ENCODE measurements at regions not wholly inside any gene's neighbourhood (a gene's known extent, or its start where the extent isn't known, plus 50 kb on each side); places are given as distances from the start of the nearest gene placed in this dataset.

DNA sequence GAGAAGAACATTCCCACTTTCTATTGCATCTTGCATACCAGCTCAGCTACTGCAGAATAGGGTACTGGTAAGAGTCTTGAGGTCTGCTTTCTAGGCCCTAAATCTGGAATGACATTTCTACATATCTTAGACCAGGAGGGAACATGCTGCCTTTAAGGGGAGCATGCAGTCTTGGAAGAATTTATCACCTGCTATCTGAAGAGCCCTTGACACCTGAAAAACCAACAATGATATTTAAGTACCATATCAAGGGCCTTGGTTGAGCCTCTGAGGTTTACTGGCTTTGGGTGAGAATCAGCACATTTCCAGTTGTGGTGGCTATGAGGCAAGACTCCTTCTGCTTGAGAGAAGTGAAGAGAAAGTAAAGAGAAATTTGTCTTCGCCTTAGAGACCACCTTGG is 436.8 kb upstream of the SPANXN1 start (continued):
- TF ChIP-seq, protein P1, sequence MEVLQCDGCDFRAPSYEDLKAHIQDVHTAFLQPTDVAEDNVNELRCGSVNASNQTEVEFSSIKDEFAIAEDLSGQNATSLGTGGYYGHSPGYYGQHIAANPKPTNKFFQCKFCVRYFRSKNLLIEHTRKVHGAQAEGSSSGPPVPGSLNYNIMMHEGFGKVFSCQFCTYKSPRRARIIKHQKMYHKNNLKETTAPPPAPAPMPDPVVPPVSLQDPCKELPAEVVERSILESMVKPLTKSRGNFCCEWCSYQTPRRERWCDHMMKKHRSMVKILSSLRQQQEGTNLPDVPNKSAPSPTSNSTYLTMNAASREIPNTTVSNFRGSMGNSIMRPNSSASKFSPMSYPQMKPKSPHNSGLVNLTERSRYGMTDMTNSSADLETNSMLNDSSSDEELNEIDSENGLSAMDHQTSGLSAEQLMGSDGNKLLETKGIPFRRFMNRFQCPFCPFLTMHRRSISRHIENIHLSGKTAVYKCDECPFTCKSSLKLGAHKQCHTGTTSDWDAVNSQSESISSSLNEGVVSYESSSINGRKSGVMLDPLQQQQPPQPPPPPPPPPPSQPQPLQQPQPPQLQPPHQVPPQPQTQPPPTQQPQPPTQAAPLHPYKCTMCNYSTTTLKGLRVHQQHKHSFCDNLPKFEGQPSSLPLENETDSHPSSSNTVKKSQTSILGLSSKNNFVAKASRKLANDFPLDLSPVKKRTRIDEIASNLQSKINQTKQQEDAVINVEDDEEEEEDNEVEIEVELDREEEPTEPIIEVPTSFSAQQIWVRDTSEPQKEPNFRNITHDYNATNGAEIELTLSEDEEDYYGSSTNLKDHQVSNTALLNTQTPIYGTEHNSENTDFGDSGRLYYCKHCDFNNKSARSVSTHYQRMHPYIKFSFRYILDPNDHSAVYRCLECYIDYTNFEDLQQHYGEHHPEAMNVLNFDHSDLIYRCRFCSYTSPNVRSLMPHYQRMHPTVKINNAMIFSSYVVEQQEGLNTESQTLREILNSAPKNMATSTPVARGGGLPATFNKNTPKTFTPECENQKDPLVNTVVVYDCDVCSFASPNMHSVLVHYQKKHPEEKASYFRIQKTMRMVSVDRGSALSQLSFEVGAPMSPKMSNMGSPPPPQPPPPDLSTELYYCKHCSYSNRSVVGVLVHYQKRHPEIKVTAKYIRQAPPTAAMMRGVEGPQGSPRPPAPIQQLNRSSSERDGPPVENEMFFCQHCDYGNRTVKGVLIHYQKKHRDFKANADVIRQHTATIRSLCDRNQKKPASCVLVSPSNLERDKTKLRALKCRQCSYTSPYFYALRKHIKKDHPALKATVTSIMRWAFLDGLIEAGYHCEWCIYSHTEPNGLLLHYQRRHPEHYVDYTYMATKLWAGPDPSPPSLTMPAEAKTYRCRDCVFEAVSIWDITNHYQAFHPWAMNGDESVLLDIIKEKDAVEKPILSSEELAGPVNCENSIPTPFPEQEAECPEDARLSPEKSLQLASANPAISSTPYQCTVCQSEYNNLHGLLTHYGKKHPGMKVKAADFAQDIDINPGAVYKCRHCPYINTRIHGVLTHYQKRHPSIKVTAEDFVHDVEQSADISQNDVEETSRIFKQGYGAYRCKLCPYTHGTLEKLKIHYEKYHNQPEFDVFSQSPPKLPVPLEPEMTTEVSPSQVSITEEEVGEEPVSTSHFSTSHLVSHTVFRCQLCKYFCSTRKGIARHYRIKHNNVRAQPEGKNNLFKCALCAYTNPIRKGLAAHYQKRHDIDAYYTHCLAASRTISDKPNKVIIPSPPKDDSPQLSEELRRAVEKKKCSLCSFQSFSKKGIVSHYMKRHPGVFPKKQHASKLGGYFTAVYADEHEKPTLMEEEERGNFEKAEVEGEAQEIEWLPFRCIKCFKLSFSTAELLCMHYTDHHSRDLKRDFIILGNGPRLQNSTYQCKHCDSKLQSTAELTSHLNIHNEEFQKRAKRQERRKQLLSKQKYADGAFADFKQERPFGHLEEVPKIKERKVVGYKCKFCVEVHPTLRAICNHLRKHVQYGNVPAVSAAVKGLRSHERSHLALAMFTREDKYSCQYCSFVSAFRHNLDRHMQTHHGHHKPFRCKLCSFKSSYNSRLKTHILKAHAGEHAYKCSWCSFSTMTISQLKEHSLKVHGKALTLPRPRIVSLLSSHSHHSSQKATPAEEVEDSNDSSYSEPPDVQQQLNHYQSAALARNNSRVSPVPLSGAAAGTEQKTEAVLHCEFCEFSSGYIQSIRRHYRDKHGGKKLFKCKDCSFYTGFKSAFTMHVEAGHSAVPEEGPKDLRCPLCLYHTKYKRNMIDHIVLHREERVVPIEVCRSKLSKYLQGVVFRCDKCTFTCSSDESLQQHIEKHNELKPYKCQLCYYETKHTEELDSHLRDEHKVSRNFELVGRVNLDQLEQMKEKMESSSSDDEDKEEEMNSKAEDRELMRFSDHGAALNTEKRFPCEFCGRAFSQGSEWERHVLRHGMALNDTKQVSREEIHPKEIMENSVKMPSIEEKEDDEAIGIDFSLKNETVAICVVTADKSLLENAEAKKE (CRISPR knock-in tag; IDR thresholded peaks at IDR 0.05) = no peak
- no peak for TF ChIP-seq EZH2 (IDR thresholded peaks at IDR 0.05; ENCODE audit: low read depth, unreplicated experiment)
- TF ChIP-seq JUNB (IDR thresholded peaks at IDR 0.05; ENCODE audit: unreplicated experiment) = no peak
- no peak for TF ChIP-seq ZNF114 (CRISPR knock-in tag; IDR thresholded peaks at IDR 0.05)
- TF ChIP-seq STAT1 (IDR thresholded peaks at IDR 0.05; ENCODE audit: unreplicated experiment) = no peak
- no peak for TF ChIP-seq CREB1 (CRISPR knock-in tag; IDR thresholded peaks at IDR 0.05; ENCODE audit: low read depth)
- TF ChIP-seq POLR2AphosphoS5 (IDR thresholded peaks at IDR 0.05; ENCODE audit: low read depth) = no peak
- TF ChIP-seq NANOG (IDR thresholded peaks at IDR 0.05; ENCODE audit: borderline replicate concordance) = no peak

GRCh38 chrX:144819406-144819805 is 427.9 kb upstream of the SPANXN1 start:
- Mint-ChIP-seq H3K27ac (no peak overlapping the region), H3K27me3 (ENCODE audit: insufficient read depth, low read depth, poor library complexity) (no peaks in the 10 kb centered on the region)
- no peak for TF ChIP-seq STAT1 (IDR thresholded peaks at IDR 0.05; ENCODE audit: unreplicated experiment)
- TF ChIP-seq ZNF331 (CRISPR knock-in tag; IDR thresholded peaks at IDR 0.05; ENCODE audit: low read depth) = no peak
- TF ChIP-seq, protein P1 (CRISPR knock-in tag; IDR thresholded peaks at IDR 0.05) = no peak

More at GRCh38 chrX:144819406-144819805, 427.9 kb upstream of the SPANXN1 start:
- Histone ChIP-seq H3K27me3 (ENCODE audit: insufficient read depth) (no peaks in the 10 kb centered on the region), H3K79me2 (replicated peaks; ENCODE audit: insufficient read depth) (no peaks in the 10 kb centered on the region), H4K20me1 (replicated peaks; ENCODE audit: insufficient read depth) (no peaks in the 10 kb centered on the region), H3K4me1 (ENCODE audit: insufficient read depth) (no peaks in the 10 kb centered on the region), H3K4me2 (no peak overlapping the region), H3F3A (replicated peaks; ENCODE audit: low read depth) (no peaks in the 10 kb centered on the region), H2AFZ (no peak overlapping the region), H3K27ac (ENCODE audit: low read depth) (no peak overlapping the region), H3K4me3 (no peak overlapping the region), H3K9me2 (ENCODE audit: insufficient read depth) (no peaks in the 10 kb centered on the region), H3K36me3 (ENCODE audit: insufficient read depth) (no peaks in the 10 kb centered on the region)
- Mint-ChIP-seq H3K9me3 (peaks cover 72% of the 10 kb centered on the region), H3K4me3 (no peak overlapping the region), H3K4me1 (no peaks in the 10 kb centered on the region), H3K36me3 (ENCODE audit: low read depth) (peaks cover 3% of the 10 kb centered on the region; the same call in 2 of the 3 replicates)
- ATAC-seq = no peak
- no peak for DNase-seq (ENCODE audit: low spot score)
